ENCODE measurements at regions not wholly inside any gene's neighbourhood (a gene's known extent, or its start where the extent isn't known, plus 50 kb on each side); places are given as distances from the start of the nearest gene placed in this dataset.

DNA sequence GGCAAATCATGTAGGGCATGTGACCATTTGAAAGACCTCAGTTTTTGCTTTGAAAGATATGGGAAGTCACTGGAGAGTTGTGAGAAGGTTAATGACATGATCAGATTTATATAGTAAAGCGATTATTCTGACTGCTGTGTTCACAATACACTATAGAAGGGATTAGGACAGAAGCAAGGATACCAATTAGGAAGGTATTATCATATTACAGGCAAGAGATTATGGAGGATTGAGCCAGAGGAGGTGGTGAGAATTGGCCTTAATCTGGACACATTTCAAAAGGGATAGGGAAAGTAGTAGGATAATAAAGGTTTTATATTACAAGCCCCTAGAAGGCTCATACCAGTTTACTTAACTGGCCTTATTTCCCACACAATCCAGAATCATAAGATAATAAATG lies 124.9 kb upstream of the POF1B start:
- H3K27ac Mint-ChIP-seq: no peak overlapping the region
- no CpG with 5 or more reads among the region's 1 CpG for WGBS (ENCODE audit: insufficient coverage)
- H3K27me3 ChIP-seq (ENCODE audit: control insufficient read depth in 2 of 2, insufficient read depth in 2 of 2, low read length in 2 of 2): no peaks in the 10 kb centered on the region

DNA sequence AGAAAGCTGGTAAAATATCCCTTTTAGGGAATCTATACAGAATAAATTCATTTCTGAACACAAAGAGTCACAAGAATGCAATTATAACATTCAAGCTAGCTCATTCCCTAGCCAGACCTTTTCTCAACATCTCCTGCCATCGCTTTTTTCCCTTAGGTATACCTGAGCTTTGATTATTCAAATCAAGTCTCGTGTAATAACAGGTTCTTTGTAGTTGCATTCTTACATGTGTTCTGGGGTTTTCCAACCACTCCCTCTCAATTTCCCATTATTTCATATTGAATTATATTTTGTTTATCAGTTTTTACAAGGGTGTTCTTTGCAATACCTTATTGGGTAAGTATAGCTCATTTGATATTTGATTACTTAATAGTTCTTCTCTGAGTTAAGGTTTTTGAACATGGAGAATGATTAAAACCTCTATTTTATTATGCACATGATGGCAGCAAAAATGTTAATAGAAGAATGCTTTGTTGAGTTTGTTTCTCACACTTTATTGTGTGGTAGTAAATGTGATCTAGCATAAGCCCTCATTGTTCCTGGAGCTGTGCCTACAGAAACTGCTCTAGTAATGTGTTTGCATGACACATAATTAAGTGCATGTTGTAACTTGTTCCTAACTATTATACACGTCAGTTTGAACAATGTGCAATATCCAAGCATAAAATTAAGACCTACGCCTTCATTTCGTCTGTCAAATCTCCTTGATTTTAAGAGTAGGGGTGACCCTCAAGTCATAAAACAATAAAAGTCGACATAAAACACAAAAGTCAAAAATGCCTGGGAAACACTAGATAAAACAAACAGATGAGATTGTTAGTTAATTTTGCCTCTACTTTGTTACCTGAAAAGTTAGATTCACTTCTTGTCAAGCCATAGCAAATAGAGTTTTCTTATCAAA lies 124.0 kb upstream of the POF1B start:
- H3K4me1 Mint-ChIP-seq: no peaks in the 10 kb centered on the region
- Histone ChIP-seq H3K9me3 (replicated peaks in 1 of 2; ENCODE audit: control insufficient read depth in 1 of 2, insufficient read depth in 1 of 2, low read length in 2 of 2) (no peaks in the 10 kb centered on the region), H3K27ac (ENCODE audit: low read depth in 1 of 2, low read length in 2 of 2) (no peak overlapping the region), H3K9ac (ENCODE audit: insufficient read depth, low read length, poor library complexity, severe bottlenecking) (no peak overlapping the region), H2AFZ (ENCODE audit: insufficient read depth, low read depth, low read length, poor library complexity, severe bottlenecking) (no peak overlapping the region), H3K4me1 (ENCODE audit: control insufficient read depth in 1 of 2, insufficient read depth in 2 of 2, low read length in 2 of 2) (no peaks in the 10 kb centered on the region), H3K79me2 (ENCODE audit: insufficient read depth, low read length) (no peaks in the 10 kb centered on the region), H4K20me1 (ENCODE audit: insufficient read depth, low read length) (no peaks in the 10 kb centered on the region), H3K36me3 (replicated peaks in 1 of 2; ENCODE audit: control insufficient read depth in 1 of 2, insufficient read depth in 2 of 2, low read length in 2 of 2) (no peaks in the 10 kb centered on the region), H3K4me2 (replicated peaks; ENCODE audit: extremely low read depth, low read length, poor library complexity, severe bottlenecking) (no peak overlapping the region), H3K4me3 (replicated peaks in 1 of 3; ENCODE audit: low read depth in 2 of 3, low read length in 3 of 3) (no peak overlapping the region), H3K27me3 (ENCODE audit: control insufficient read depth in 2 of 2, insufficient read depth in 2 of 2, low read length in 2 of 2) (no peaks in the 10 kb centered on the region)
- WGBS (ENCODE audit: insufficient coverage): no CpG with 5 or more reads among the region's 6 CpGs
- intact Hi-C loops (cut with micrococcal nuclease): no loop called here
- TF ChIP-seq, protein P1, sequence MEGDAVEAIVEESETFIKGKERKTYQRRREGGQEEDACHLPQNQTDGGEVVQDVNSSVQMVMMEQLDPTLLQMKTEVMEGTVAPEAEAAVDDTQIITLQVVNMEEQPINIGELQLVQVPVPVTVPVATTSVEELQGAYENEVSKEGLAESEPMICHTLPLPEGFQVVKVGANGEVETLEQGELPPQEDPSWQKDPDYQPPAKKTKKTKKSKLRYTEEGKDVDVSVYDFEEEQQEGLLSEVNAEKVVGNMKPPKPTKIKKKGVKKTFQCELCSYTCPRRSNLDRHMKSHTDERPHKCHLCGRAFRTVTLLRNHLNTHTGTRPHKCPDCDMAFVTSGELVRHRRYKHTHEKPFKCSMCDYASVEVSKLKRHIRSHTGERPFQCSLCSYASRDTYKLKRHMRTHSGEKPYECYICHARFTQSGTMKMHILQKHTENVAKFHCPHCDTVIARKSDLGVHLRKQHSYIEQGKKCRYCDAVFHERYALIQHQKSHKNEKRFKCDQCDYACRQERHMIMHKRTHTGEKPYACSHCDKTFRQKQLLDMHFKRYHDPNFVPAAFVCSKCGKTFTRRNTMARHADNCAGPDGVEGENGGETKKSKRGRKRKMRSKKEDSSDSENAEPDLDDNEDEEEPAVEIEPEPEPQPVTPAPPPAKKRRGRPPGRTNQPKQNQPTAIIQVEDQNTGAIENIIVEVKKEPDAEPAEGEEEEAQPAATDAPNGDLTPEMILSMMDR (IDR thresholded peaks at IDR 0.05): no peak
- DNase-seq: no peak
- H3K9me3 Mint-ChIP-seq: peaks cover 0 to 2% (median 0%) of the 10 kb centered on the region in 7 donors
- H3K36me3 Mint-ChIP-seq: no peaks in the 10 kb centered on the region
- no peak overlapping the region for H3K27ac Mint-ChIP-seq
- H3K4me3 Mint-ChIP-seq: no peak overlapping the region
- H3K27me3 Mint-ChIP-seq (ENCODE audit: low read depth in 3 of 3): no peaks in the 10 kb centered on the region

More for the DNA sequence above, 124.9 kb upstream of the POF1B start:
- Histone ChIP-seq H3K27ac (ENCODE audit: low read depth in 1 of 2, low read length in 2 of 2) (no peak overlapping the region), H3K4me3 (replicated peaks in 1 of 3; ENCODE audit: low read depth in 2 of 3, low read length in 3 of 3) (no peak overlapping the region), H3K9me3 (replicated peaks in 1 of 2; ENCODE audit: control insufficient read depth in 1 of 2, insufficient read depth in 1 of 2, low read length in 2 of 2) (no peaks in the 10 kb centered on the region), H3K79me2 (ENCODE audit: insufficient read depth, low read length) (no peaks in the 10 kb centered on the region), H3K36me3 (replicated peaks in 1 of 2; ENCODE audit: control insufficient read depth in 1 of 2, insufficient read depth in 2 of 2, low read length in 2 of 2) (no peaks in the 10 kb centered on the region), H2AFZ (ENCODE audit: insufficient read depth, low read depth, low read length, poor library complexity, severe bottlenecking) (no peak overlapping the region), H3K9ac (ENCODE audit: insufficient read depth, low read length, poor library complexity, severe bottlenecking) (no peak overlapping the region), H3K4me1 (ENCODE audit: control insufficient read depth in 1 of 2, insufficient read depth in 2 of 2, low read length in 2 of 2) (no peaks in the 10 kb centered on the region), H3K4me2 (replicated peaks; ENCODE audit: extremely low read depth, low read length, poor library complexity, severe bottlenecking) (no peak overlapping the region), H4K20me1 (ENCODE audit: insufficient read depth, low read length) (no peaks in the 10 kb centered on the region)
- no peak for DNase-seq
- no peaks in the 10 kb centered on the region for H3K4me1 Mint-ChIP-seq
- TF ChIP-seq, protein P1 (IDR thresholded peaks at IDR 0.05): no peak
- no peak overlapping the region for H3K4me3 Mint-ChIP-seq
- no peaks in the 10 kb centered on the region for H3K36me3 Mint-ChIP-seq
- intact Hi-C loops (cut with micrococcal nuclease): no loop called here
- peaks cover 0 to 2% (median 0%) of the 10 kb centered on the region in 7 donors for H3K9me3 Mint-ChIP-seq
- no peaks in the 10 kb centered on the region for H3K27me3 Mint-ChIP-seq (ENCODE audit: low read depth in 3 of 3)
